GM18517 (cell line): ENCODE measurements at regions not wholly inside any gene's neighbourhood (a gene's known extent, or its start where the extent isn't known, plus 50 kb on each side); places are given as distances from the start of the nearest gene placed in this dataset.

ENCODE experiments used
- ATAC-seq: cut with Tn5 transposase; IDR thresholded peaks from one replicate; pipeline ENCODE4 v1.9.1; 2021; ENCODE audit warnings: mild to moderate bottlenecking, moderate library complexity; ENCODE audit not compliant: unreplicated experiment

GRCh38 chr10:29395409-29395808 is 106.5 kb downstream of the LYZL1 start:
- ATAC-seq: no peak

- ATAC-seq: no peak
Observed at GRCh38 chr10:29397221-29397620, 108.4 kb downstream of the LYZL1 start.

GRCh38 chr10:29403208-29403607 is 114.3 kb downstream of the LYZL1 start:
- ATAC-seq: no peak

DNA sequence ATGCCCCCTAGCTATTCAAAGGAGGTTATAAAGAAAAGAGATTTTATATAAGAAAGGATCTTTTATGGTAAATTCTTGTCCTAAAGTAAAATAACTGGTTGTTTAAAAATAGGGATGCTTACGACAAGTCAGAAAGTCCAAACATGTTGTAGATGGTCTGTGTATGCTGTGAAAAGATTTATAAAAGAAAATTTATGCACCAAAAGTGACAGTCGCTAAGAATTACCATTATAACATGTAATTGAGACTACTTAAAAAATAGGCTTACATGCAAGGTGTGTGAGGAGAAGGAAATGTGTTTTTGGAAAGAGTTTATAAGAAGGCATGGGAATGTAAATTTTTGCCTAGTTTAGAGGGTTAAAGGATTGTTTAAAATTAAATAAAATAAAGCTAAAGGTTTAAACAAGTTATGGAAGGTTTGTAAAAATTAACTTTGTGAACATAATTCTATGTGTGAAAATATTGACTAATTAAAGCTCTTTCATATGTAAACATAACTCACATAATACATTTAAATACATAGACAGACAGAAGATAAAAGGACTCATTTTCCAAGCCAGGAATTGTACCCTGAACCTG is 118.5 kb downstream of the LYZL1 start:
- ATAC-seq: no peak
